Embryonic facial prominence (tissue), 1 donor: ENCODE measurements at regions not wholly inside any gene's neighbourhood (a gene's known extent, or its start where the extent isn't known, plus 50 kb on each side); places are given as distances from the start of the nearest gene placed in this dataset.

Experiments used
- DNase-seq: peaks from one replicate; pipeline ENCODE4 v3.0.0-alpha.2; 2016; ENCODE audit errors: extremely low spot score

GRCh38 chr11:119907122-119907851, 178.3 kb upstream of the NECTIN1 start:
- DNase-seq: no peak

- DNase-seq: no peak
These were observed 177.4 kb upstream of the NECTIN1 start for GRCh38 chr11:119906376-119906775.

GRCh38 chr11:119905162-119905561, 176.2 kb upstream of the NECTIN1 start:
- DNase-seq: no peak

- DNase-seq: no peak
These were observed 175.6 kb upstream of the NECTIN1 start for GRCh38 chr11:119904531-119905035.

GRCh38 chr11:119903821-119904220, 174.8 kb upstream of the NECTIN1 start:
- no peak for DNase-seq

- no peak for DNase-seq
These were observed 174.4 kb upstream of the NECTIN1 start for GRCh38 chr11:119903389-119903788.

- no peak for DNase-seq
These were observed 173.7 kb upstream of the NECTIN1 start for GRCh38 chr11:119902656-119903231.

- no peak for DNase-seq
These were observed 172.9 kb upstream of the NECTIN1 start for GRCh38 chr11:119901657-119902577.

- DNase-seq: no peak
These were observed 171.0 kb upstream of the NECTIN1 start for GRCh38 chr11:119899997-119900396.

GRCh38 chr11:119897576-119897975, 168.6 kb upstream of the NECTIN1 start:
- DNase-seq: no peak

- DNase-seq: no peak
These were observed 168.0 kb upstream of the NECTIN1 start for GRCh38 chr11:119897046-119897440.

- DNase-seq: no peak
These were observed 167.5 kb upstream of the NECTIN1 start for GRCh38 chr11:119896387-119897045.

- no peak for DNase-seq
These were observed 167.0 kb upstream of the NECTIN1 start for GRCh38 chr11:119895981-119896380.

GRCh38 chr11:119894916-119895315, 165.9 kb upstream of the NECTIN1 start:
- no peak for DNase-seq

- no peak for DNase-seq
These were observed 163.4 kb upstream of the NECTIN1 start for GRCh38 chr11:119892311-119892808.

- DNase-seq: no peak
These were observed 162.2 kb upstream of the NECTIN1 start for GRCh38 chr11:119891055-119891768.

GRCh38 chr11:119890466-119890865, 161.5 kb upstream of the NECTIN1 start:
- DNase-seq: no peak

GRCh38 chr11:119889728-119890280, 160.8 kb upstream of the NECTIN1 start:
- DNase-seq: no peak

GRCh38 chr11:119889111-119889510, 160.1 kb upstream of the NECTIN1 start:
- DNase-seq: no peak

GRCh38 chr11:119888119-119888518, 159.1 kb upstream of the NECTIN1 start:
- no peak for DNase-seq
